ENCODE measurements at regions not wholly inside any gene's neighbourhood (a gene's known extent, or its start where the extent isn't known, plus 50 kb on each side); places are given as distances from the start of the nearest gene placed in this dataset.

- H3K27ac ChIP-seq = no peak overlapping the region
- TF ChIP-seq, protein P1, sequence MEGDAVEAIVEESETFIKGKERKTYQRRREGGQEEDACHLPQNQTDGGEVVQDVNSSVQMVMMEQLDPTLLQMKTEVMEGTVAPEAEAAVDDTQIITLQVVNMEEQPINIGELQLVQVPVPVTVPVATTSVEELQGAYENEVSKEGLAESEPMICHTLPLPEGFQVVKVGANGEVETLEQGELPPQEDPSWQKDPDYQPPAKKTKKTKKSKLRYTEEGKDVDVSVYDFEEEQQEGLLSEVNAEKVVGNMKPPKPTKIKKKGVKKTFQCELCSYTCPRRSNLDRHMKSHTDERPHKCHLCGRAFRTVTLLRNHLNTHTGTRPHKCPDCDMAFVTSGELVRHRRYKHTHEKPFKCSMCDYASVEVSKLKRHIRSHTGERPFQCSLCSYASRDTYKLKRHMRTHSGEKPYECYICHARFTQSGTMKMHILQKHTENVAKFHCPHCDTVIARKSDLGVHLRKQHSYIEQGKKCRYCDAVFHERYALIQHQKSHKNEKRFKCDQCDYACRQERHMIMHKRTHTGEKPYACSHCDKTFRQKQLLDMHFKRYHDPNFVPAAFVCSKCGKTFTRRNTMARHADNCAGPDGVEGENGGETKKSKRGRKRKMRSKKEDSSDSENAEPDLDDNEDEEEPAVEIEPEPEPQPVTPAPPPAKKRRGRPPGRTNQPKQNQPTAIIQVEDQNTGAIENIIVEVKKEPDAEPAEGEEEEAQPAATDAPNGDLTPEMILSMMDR (IDR thresholded peaks at IDR 0.05; ENCODE audit: low read depth, low read length, missing control alignments) = no peak
- no peak for DNase-seq
These were observed 103.5 kb upstream of the BCAT1 start for GRCh38 chr12:25052196-25052913.

GRCh38 chr12:25051656-25052195 lies 102.8 kb upstream of the BCAT1 start:
- no peak overlapping the region for H3K4me3 ChIP-seq (ENCODE audit: low read depth, low read length)
- no peaks in the 10 kb centered on the region for H3K36me3 ChIP-seq (replicated peaks)
- in situ Hi-C loops (cut with HindIII; ENCODE audit: low pct_ligation_motif_present, low sequenced_read_pairs) = no loop called here
- no peak for DNase-seq
- TF ChIP-seq, protein P1 (IDR thresholded peaks at IDR 0.05; ENCODE audit: low read depth, low read length, missing control alignments) = no peak
- no peaks in the 10 kb centered on the region for H3K27me3 ChIP-seq (replicated peaks)
- H3K27ac ChIP-seq = no peak overlapping the region

More at GRCh38 chr12:25052196-25052913, 103.5 kb upstream of the BCAT1 start:
- Histone ChIP-seq H3K36me3 (replicated peaks) (no peaks in the 10 kb centered on the region), H3K27me3 (replicated peaks) (no peaks in the 10 kb centered on the region), H3K4me3 (ENCODE audit: low read depth, low read length) (no peak overlapping the region)
- in situ Hi-C loops (cut with HindIII; ENCODE audit: low pct_ligation_motif_present, low sequenced_read_pairs) = no loop called here

DNA sequence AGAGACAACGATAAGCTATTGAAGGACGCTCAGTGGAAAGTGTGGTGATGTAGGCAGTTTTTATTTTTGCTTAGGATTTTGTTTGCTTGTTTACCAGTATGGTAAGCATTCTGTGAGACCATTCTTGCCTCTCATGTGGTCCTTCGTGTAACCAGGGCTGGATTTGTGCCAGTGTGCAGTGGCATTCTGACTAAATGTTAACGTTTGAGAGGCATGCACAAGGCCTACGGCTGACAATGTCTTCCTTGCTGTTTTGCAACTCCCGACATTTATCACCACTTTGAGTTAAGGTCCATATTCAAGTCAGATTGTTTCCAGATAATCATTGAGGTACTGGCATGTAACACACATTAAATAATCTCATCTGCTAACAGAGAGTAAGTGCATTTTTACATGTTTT lies 102.3 kb upstream of the BCAT1 start:
- no peak for DNase-seq
- in situ Hi-C loops (cut with HindIII; ENCODE audit: low pct_ligation_motif_present, low sequenced_read_pairs) = no loop called here
- TF ChIP-seq, protein P1 (IDR thresholded peaks at IDR 0.05; ENCODE audit: low read depth, low read length, missing control alignments) = no peak
- no peaks in the 10 kb centered on the region for H3K36me3 ChIP-seq (replicated peaks)
- no peaks in the 10 kb centered on the region for H3K27me3 ChIP-seq (replicated peaks)
- no peak overlapping the region for H3K4me3 ChIP-seq (ENCODE audit: low read depth, low read length)
- no peak overlapping the region for H3K27ac ChIP-seq

DNA sequence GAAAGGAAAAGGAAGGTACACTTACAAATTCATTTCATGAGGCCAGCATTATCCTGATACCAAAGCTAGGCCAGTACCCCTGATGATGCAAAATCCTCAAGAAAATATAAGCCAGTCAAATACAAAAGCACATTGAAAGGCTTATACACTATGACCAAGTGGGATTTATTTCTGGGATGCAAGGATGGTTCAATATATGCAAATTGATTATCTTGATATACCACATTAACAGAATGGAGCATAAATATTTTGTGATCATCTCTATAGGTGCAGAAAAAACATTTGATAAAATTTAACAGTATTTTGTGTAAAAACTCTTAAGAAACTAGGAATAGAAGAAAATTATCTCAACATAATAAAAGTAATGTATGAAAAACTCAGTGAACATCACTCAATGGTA lies 97.0 kb upstream of the BCAT1 start:
- no peak overlapping the region for H3K27ac ChIP-seq
- TF ChIP-seq, protein P1 (IDR thresholded peaks at IDR 0.05; ENCODE audit: low read depth, low read length, missing control alignments) = no peak
- no peaks in the 10 kb centered on the region for H3K36me3 ChIP-seq (replicated peaks)
- in situ Hi-C loops (cut with HindIII; ENCODE audit: low pct_ligation_motif_present, low sequenced_read_pairs) = no loop called here
- H3K27me3 ChIP-seq (replicated peaks) = no peaks in the 10 kb centered on the region
- H3K4me3 ChIP-seq (ENCODE audit: low read depth, low read length) = no peak overlapping the region
- DNase-seq = no peak

DNA sequence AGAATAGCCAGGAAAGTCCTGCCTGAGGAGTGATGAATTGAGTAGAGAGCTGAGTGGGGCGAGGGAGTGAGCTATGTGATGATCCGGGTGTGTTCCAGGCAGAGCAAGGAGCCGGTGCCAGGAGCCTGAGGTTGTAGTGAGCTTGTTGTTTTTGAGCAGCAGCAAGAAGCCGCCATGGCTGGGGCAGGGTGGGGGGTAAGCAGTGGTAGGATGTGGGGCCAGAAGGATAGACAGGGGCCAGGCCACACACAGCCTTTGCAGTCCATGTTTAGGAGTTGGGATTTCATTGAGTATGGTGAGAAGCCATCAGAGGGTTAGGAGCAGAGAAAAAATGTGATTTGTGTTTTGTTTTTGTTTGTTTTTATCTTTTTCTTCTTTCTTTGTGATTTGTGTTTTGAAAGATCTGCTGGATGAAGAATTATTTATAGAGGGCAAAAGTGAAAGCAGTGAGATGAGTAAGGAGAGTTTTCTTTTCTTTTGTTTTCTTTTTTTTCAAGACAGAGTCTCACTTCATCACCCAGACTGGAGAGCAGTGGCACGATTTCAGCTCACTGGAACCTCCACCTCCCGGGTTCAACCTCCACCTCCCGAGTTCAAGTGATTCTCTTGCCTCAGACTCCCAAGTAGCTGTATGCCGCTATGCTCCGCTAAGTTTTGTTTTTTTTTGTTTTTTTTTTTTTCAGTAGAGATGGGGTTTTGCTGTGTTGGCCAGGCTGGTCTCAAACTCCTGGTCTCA lies 92.3 kb upstream of the BCAT1 start:
- Histone ChIP-seq H3K27me3 (replicated peaks) (no peaks in the 10 kb centered on the region), H3K27ac (no peak overlapping the region), H3K4me3 (ENCODE audit: low read depth, low read length) (no peak overlapping the region), H3K36me3 (replicated peaks) (no peaks in the 10 kb centered on the region)
- no peak for DNase-seq
- TF ChIP-seq, protein P1 (IDR thresholded peaks at IDR 0.05; ENCODE audit: low read depth, low read length, missing control alignments) = no peak
- in situ Hi-C loops (cut with HindIII; ENCODE audit: low pct_ligation_motif_present, low sequenced_read_pairs) = no loop called here

Measured in brain microvascular endothelial cell (primary cell).